A549 (cell line): ENCODE measurements at regions not wholly inside any gene's neighbourhood (a gene's known extent, or its start where the extent isn't known, plus 50 kb on each side); places are given as distances from the start of the nearest gene placed in this dataset.

Experiments
- CHD2 ChIP-seq: fragments of 150-350 bp; IDR thresholded peaks from 2 replicates; pipeline ENCODE4 v1.6.1; 2014; ENCODE audit warnings: low read length; ENCODE audit not compliant: partially characterized antibody
- CTCF ChIP-seq: fragments of >200 bp; sonication (Bioruptor Twin); formaldehyde crosslinking; IDR thresholded peaks from 3 replicates; pipeline ENCODE4 v1.5.1; 2016
- EP300 ChIP-seq, 2 experiments: fragments of >200 bp; sonication (Bioruptor Twin); formaldehyde crosslinking; IDR thresholded peaks; 2 replicates in 1 of 2; 3 replicates in 1 of 2; pipeline ENCODE4 v1.6.1; 2016 to 2017
- HDAC2 ChIP-seq: fragments of 200-600 bp; sonication (generic); IDR thresholded peaks from 2 replicates; pipeline ENCODE4 v1.6.1; 2016
- JUN ChIP-seq, 2 experiments: fragments of >200 bp; sonication (Bioruptor Twin); formaldehyde crosslinking; IDR thresholded peaks; 2 replicates in 1 of 2; 3 replicates in 1 of 2; pipeline ENCODE4 v1.6.1; 2016 to 2017
- NR3C1 ChIP-seq: fragments of >200 bp; sonication (Bioruptor Twin); formaldehyde crosslinking; IDR thresholded peaks from 3 replicates; pipeline ENCODE4 v1.6.1; 2017
- POLR2A ChIP-seq: IDR thresholded peaks from 2 replicates; pipeline ENCODE4 v1.6.1; 2012; ENCODE audit warnings: mild to moderate bottlenecking, low read length
- RFX5 ChIP-seq: fragments of 450-650 bp; IDR thresholded peaks from 2 replicates; pipeline ENCODE4 v1.7.1; 2014; ENCODE audit warnings: antibody characterized with exemption, mild to moderate bottlenecking, moderate library complexity
- SMC3 ChIP-seq: fragments of >200 bp; sonication (Bioruptor Twin); formaldehyde crosslinking; IDR thresholded peaks from 3 replicates; pipeline ENCODE4 v1.6.1; 2018; ENCODE audit warnings: inconsistent platforms
- USF2 ChIP-seq: fragments of 450-650 bp; IDR thresholded peaks from 2 replicates; pipeline ENCODE4 v1.6.1; 2014; ENCODE audit warnings: antibody characterized with exemption
- ZSCAN20 ChIP-seq: fragments of 250-450 bp; sonication (Bioruptor Pico); IDR thresholded peaks from 2 replicates; pipeline ENCODE4 v1.8.0; 2022; ENCODE audit warnings: mild to moderate bottlenecking, moderate library complexity

GRCh38 chr14:100393906-100394732, 71.0 kb downstream of the SLC25A47 start:
- TF ChIP-seq CTCF (no peak), ZSCAN20 (no peak), POLR2A (no peak), RFX5 (no peak), JUN (IDR thresholded peaks at IDR 0.05) (no peak), CHD2 (no peak), NR3C1 (no peak), HDAC2 (no peak), USF2 (no peak), EP300 (IDR thresholded peaks at IDR 0.05) (no peak), SMC3 (no peak)
